Pancreas (tissue), 10 donors: ENCODE measurements at regions not wholly inside any gene's neighbourhood (a gene's known extent, or its start where the extent isn't known, plus 50 kb on each side); places are given as distances from the start of the nearest gene placed in this dataset.
A peak's percentile ranks its signal among the peaks of the same experiment; 100 is the strongest.

Source experiments
- ATAC-seq, 4 donors: fragments of 200-7000 bp; cut with Tn5 transposase; one replicate each; pipeline versions ENCODE4 v1.8.0 to v1.9.1; 2020; ENCODE audit warnings: mild to moderate bottlenecking in 4 of 4, moderate library complexity in 4 of 4
- DNase-seq, 6 donors: peaks; one replicate each; pipeline ENCODE4 v3.0.0-alpha.2; 2020
- FAIRE-seq: peaks from 2 replicates; lab custom pipeline; 2012; peaks lifted over from hg19 to GRCh38; lab: Jason Lieb, UNC
- H3K27ac ChIP-seq, 4 donors: fragments of 200-600 bp; sonication (generic); 1 replicate in 3 of 4; 2 replicates in 1 of 4; pipeline versions ENCODE4 v1.5.0 to v1.8.0; 2020
- H3K27me3 ChIP-seq, 4 donors: fragments of 200-600 bp; one replicate each; pipeline ENCODE4 v1.8.0; 2021
- H3K36me3 ChIP-seq, 3 donors: fragments of 200-600 bp; sonication (generic) in 1 of 3; one replicate each; pipeline versions ENCODE4 v1.5.0 to v1.8.0; 2020 to 2021
- H3K4me1 ChIP-seq, 3 donors: fragments of 200-600 bp; one replicate each; pipeline ENCODE4 v1.8.0; 2021
- H3K4me3 ChIP-seq, 4 donors: fragments of 200-600 bp; sonication (generic) in 2 of 4; one replicate each; pipeline versions ENCODE4 v1.5.0 to v1.8.0; 2020 to 2021
- H3K9me3 ChIP-seq, 4 donors: fragments of 200-600 bp; one replicate each; pipeline ENCODE4 v1.8.0; 2021
- CTCF ChIP-seq, 4 donors: fragments of 200-600 bp; sonication (generic) in 3 of 4; IDR thresholded peaks; one replicate each; pipeline versions ENCODE4 v1.5.0 to v1.8.0; 2021; ENCODE audit warnings: antibody characterized with exemption in 4 of 4
- WGBS, 2 donors: extraction: QIAGEN DNeasy Blood & Tissue Kit; methylation state at CpG; one replicate each; pipeline ENCODE4 v1.1.7; 2013; 5-methylcytosine and 5-hydroxymethylcytosine counted together
- intact Hi-C, 3 donors: fragments of 100-400 bp; cut with DNase I; formaldehyde crosslinking; loops; one replicate each; pipeline versions ENCODE4 v1.11.1 to v1.14.2; 2022
- donor health status: healthy with polysubstance abuse.
- donor health status: DM: no; HTN: no; CAD: no; lungs with moderate emphysema.
- donor health status: DM: no; HTN: no; CAD: no.
- donor health status: control.
- donor health status: control.
- donor health status: Bipolar disorder and iron deficiency.
- donor health status: DM: yes; HTN: yes; CAD: no.
- donor health status: DM: no; HTN: no; CAD: no.
- donor health status: DM: no; HTN: no; CAD: no.
- donor health status: DM: yes; HTN: yes; CAD: no.

- intact Hi-C loops, result no loop called here
- Histone ChIP-seq H3K9me3 (no peaks in the 10 kb centered on the region), H3K36me3 (no peaks in the 10 kb centered on the region), H3K4me1 (no peaks in the 10 kb centered on the region), H3K27me3 (no peaks in the 10 kb centered on the region), H3K4me3 (no peak overlapping the region), H3K27ac (no peak overlapping the region)
- TF ChIP-seq CTCF (IDR thresholded peaks at IDR 0.05), result peak in 3 of 4 donors; percentile 19 to 34 (median 25)
- 68 to 69% methylated on average over 9 of the region's 9 CpGs for WGBS, 2 donors
- no peak for FAIRE-seq
- DNase-seq, result no peak
- peak; percentile 36 to 72 (median 62) for ATAC-seq
Observed at GRCh38 chr2:216777637-216778273, 82.1 kb downstream of the TNP1 start.

GRCh38 chr2:216776066-216776850 is 80.9 kb upstream of the IGFBP5 start:
- Histone ChIP-seq H3K27me3 (no peaks in the 10 kb centered on the region), H3K27ac (no peak overlapping the region), H3K4me3 (no peak overlapping the region), H3K9me3 (no peaks in the 10 kb centered on the region), H3K36me3 (no peaks in the 10 kb centered on the region), H3K4me1 (no peaks in the 10 kb centered on the region)
- DNase-seq (no peak), FAIRE-seq (no peak), ATAC-seq (no peak)
- WGBS, 2 donors, result 55 to 56% methylated on average over 13 of the region's 13 CpGs
- no peak for TF ChIP-seq CTCF (IDR thresholded peaks at IDR 0.05)
- intact Hi-C loops, result no loop called here

- no peaks in the 10 kb centered on the region for H3K4me1 ChIP-seq
- FAIRE-seq (no peak), DNase-seq (peak in 1 of 6 donors; percentile 33), ATAC-seq (peak in 3 of 4 donors; percentile 61 to 81 (median 64))
- no peaks in the 10 kb centered on the region for H3K9me3 ChIP-seq
- no peak overlapping the region for H3K4me3 ChIP-seq
- no peak overlapping the region for H3K27ac ChIP-seq
- 55 to 62% methylated on average over 5 of the region's 5 CpGs for WGBS, 2 donors
- intact Hi-C loops, result no loop called here
- H3K36me3 ChIP-seq, result no peaks in the 10 kb centered on the region
- TF ChIP-seq CTCF (IDR thresholded peaks at IDR 0.05), result no peak
- H3K27me3 ChIP-seq, result no peaks in the 10 kb centered on the region
Observed at GRCh38 chr2:216775043-216775453, 79.7 kb upstream of the IGFBP5 start.

GRCh38 chr2:216774620-216775019 is 79.3 kb upstream of the IGFBP5 start:
- Histone ChIP-seq H3K27me3 (no peaks in the 10 kb centered on the region), H3K9me3 (no peaks in the 10 kb centered on the region), H3K27ac (no peak overlapping the region), H3K36me3 (no peaks in the 10 kb centered on the region), H3K4me1 (no peaks in the 10 kb centered on the region), H3K4me3 (no peak overlapping the region)
- TF ChIP-seq CTCF (IDR thresholded peaks at IDR 0.05), result no peak
- 72 to 80% methylated on average over 5 of the region's 5 CpGs for WGBS, 2 donors
- peak in 3 of 4 donors; percentile 55 to 76 (median 70) for ATAC-seq
- intact Hi-C loops, result no loop called here
- FAIRE-seq, result no peak
- peak in 1 of 6 donors; percentile 23 for DNase-seq

GRCh38 chr2:216774180-216774579 is 78.8 kb upstream of the IGFBP5 start:
- ATAC-seq (no peak), DNase-seq (no peak), FAIRE-seq (no peak)
- H3K4me3 ChIP-seq, result no peak overlapping the region
- no peaks in the 10 kb centered on the region for H3K27me3 ChIP-seq
- no peaks in the 10 kb centered on the region for H3K4me1 ChIP-seq
- no peaks in the 10 kb centered on the region for H3K9me3 ChIP-seq
- H3K36me3 ChIP-seq, result no peaks in the 10 kb centered on the region
- TF ChIP-seq CTCF (IDR thresholded peaks at IDR 0.05), result no peak
- 66 to 78% methylated on average over 6 of the region's 6 CpGs for WGBS, 2 donors
- no peak overlapping the region for H3K27ac ChIP-seq
- intact Hi-C loops, result no loop called here
